SH-SY5Y (cell line): ENCODE measurements at regions not wholly inside any gene's neighbourhood (a gene's known extent, or its start where the extent isn't known, plus 50 kb on each side); places are given as distances from the start of the nearest gene placed in this dataset.

ENCODE experiments used
- GATA2 ChIP-seq: IDR thresholded peaks from 2 replicates; pipeline ENCODE4 v1.6.1; 2011; ENCODE audit warnings: mild to moderate bottlenecking, low read depth, low read length
- GATA3 ChIP-seq: IDR thresholded peaks from 2 replicates; pipeline ENCODE4 v1.6.1; 2011; ENCODE audit warnings: low read depth, mild to moderate bottlenecking, low read length, moderate library complexity

GRCh38 chr6:28750926-28751458 lies 172.8 kb downstream of the TRIM27 start:
- no peak for TF ChIP-seq GATA3
- no peak for TF ChIP-seq GATA2
